ENCODE measurements at regions not wholly inside any gene's neighbourhood (a gene's known extent, or its start where the extent isn't known, plus 50 kb on each side); places are given as distances from the start of the nearest gene placed in this dataset.
"Not testable (repeated sequence)": the region's sequence is repeated elsewhere in the genome, so short reads cannot be mapped to it uniquely, and the experiment has no call there.

DNA sequence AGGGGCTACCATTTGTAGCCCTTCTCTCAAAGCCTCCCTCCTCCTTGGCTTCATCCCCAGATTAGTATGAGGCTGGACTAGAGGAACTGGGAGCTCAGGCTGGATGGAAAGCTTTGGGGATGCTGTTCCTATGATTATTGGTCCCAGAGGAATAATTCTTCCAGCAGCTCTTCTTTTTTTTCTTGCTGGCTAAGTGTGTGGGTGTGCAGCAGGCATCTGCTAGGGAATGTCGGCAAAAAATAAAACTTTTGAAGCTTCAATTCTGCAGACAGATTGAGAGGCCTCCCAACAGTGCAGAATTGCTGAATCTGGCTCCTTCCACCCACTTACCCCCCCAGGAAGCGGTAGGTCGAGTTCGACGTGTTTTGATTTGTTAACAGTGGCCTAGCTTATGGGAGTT is 138.5 kb upstream of the ANKRD28 start:
- intact Hi-C loops (cut with DNase I): no loop called here
- no peak for ATAC-seq (ENCODE audit: low FRiP score)
- Histone ChIP-seq H3K4me3 (ENCODE audit: low read length in 2 of 2) (no peak overlapping the region), H3K4me1 (ENCODE audit: control insufficient read depth in 1 of 2, insufficient read depth in 2 of 2, low read length in 2 of 2) (no peaks in the 10 kb centered on the region), H3K27ac (ENCODE audit: low read depth in 1 of 2, low read length in 2 of 2) (no peak overlapping the region), H3K9me3 (ENCODE audit: control insufficient read depth, low read length) (no peaks in the 10 kb centered on the region), H3K36me3 (ENCODE audit: control insufficient read depth in 1 of 2, insufficient read depth in 2 of 2, low read length in 1 of 2) (no peaks in the 10 kb centered on the region), H3K27me3 (ENCODE audit: control insufficient read depth in 1 of 2, insufficient read depth in 2 of 2, low read length in 1 of 2) (no peaks in the 10 kb centered on the region)
- WGBS, 2 donors: 14 to 21% methylated on average over 5 of the region's 5 CpGs
- DNase-seq: no peak

DNA sequence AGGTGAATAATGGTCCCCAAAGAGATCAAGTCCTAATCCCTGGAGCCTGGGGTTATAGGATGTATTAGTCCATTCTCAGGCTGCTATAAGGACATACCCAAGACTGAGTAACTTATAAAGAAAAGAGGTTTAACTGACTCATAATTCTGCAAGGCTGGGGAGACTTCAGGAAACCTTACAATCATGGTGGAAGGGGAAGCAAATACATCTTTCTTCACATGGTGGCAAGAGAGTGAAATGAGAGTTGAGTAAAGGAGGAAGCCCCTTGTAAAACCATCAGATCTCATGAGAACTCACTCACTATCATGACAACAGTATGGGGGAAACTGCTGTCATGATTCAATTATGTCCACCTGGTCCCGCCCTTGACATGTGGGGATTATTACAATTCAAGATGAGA is 142.9 kb upstream of the ANKRD28 start:
- Histone ChIP-seq H3K4me3 (ENCODE audit: low read length in 2 of 2) (no peak overlapping the region), H3K27ac (ENCODE audit: low read depth in 1 of 2, low read length in 2 of 2) (no peak overlapping the region), H3K9me3 (ENCODE audit: control insufficient read depth, low read length) (no peaks in the 10 kb centered on the region), H3K36me3 (ENCODE audit: control insufficient read depth in 1 of 2, insufficient read depth in 2 of 2, low read length in 1 of 2) (no peaks in the 10 kb centered on the region), H3K27me3 (ENCODE audit: control insufficient read depth in 1 of 2, insufficient read depth in 2 of 2, low read length in 1 of 2) (no peaks in the 10 kb centered on the region), H3K4me1 (ENCODE audit: control insufficient read depth in 1 of 2, insufficient read depth in 2 of 2, low read length in 2 of 2) (no peaks in the 10 kb centered on the region)
- no peak for ATAC-seq (ENCODE audit: low FRiP score)
- intact Hi-C loops (cut with DNase I): no loop called here
- 92 to 100% methylated on average over 1 of the region's 1 CpG for WGBS, 2 donors
- no peak for DNase-seq

DNA sequence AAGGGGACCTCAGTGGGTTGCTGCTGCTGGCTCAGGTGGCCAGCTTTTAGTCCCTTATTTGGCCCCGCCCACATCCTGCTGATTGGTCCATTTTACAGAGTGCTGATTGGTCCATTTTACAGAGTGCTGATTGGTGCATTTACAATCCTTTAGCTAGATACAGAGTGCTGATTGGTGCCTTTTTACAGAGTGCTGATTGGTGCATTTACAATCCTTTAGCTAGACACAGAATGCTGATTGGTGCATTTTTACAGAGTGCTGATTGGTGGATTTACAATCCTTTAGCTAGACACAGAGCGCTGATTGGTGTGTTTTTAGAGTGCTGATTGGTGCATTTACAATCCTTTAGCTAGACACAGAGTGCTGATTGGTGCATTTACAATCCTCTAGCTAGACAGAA is 143.7 kb upstream of the ANKRD28 start:
- H3K9me3 ChIP-seq (ENCODE audit: control insufficient read depth, low read length); ATAC-seq (ENCODE audit: low FRiP score); H3K27me3 ChIP-seq (ENCODE audit: control insufficient read depth in 1 of 2, insufficient read depth in 2 of 2, low read length in 1 of 2); H3K4me3 ChIP-seq (ENCODE audit: low read length in 2 of 2); H3K27ac ChIP-seq (ENCODE audit: low read depth in 1 of 2, low read length in 2 of 2); H3K36me3 ChIP-seq (ENCODE audit: control insufficient read depth in 1 of 2, insufficient read depth in 2 of 2, low read length in 1 of 2); DNase-seq; H3K4me1 ChIP-seq (ENCODE audit: control insufficient read depth in 1 of 2, insufficient read depth in 2 of 2, low read length in 2 of 2); intact Hi-C loops (cut with DNase I): not testable (repeated sequence)
- 69 to 74% methylated on average over 2 of the region's 2 CpGs for WGBS, 2 donors

DNA sequence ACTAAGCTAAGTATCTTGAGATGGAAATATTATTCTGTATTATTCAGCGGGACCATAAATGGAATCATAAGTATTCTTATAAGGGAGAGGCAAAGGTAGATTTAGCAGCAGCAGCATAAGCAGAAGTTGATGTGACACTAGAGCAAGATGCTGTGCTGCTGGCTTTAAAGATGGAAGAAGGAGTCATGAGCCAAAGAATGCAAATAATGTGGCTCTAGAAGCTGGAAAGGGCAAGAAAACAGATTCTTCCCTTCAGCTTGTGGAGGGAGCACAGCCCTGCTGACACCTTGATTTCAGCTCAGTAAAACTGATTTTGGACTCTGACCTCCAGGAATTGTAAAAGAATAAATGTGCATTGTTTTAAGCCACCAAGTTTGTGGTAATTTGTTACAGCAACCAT is 144.2 kb upstream of the ANKRD28 start:
- WGBS, 2 donors: 82 to 89% methylated on average over 1 of the region's 1 CpG
- intact Hi-C loops (cut with DNase I): no loop called here

DNA sequence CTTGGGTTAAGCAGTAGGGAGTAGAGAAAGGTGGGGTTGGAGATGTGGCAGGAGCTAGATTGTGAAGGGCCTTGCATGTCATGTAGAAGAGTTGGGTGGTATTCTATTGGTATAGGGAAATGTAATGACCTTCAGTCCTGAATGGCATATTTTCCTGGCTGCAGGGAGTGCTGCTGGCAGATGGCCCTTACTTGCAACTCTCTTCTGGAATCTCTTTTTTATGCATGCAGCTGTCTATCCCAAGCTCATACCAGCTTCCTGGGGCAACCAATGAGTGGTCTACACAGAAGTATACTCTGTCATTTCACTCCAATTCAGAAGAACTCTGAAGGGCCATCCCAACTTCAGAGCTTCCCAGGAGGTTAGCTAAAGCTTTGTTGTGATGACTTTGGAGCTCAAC is 144.7 kb upstream of the ANKRD28 start:
- ATAC-seq (ENCODE audit: low FRiP score) (no peak), DNase-seq (no peak)
- no peaks in the 10 kb centered on the region for H3K9me3 ChIP-seq (ENCODE audit: control insufficient read depth, low read length)
- H3K36me3 ChIP-seq (ENCODE audit: control insufficient read depth in 1 of 2, insufficient read depth in 2 of 2, low read length in 1 of 2): no peaks in the 10 kb centered on the region
- H3K27ac ChIP-seq (ENCODE audit: low read depth in 1 of 2, low read length in 2 of 2): no peak overlapping the region
- no peaks in the 10 kb centered on the region for H3K4me1 ChIP-seq (ENCODE audit: control insufficient read depth in 1 of 2, insufficient read depth in 2 of 2, low read length in 2 of 2)
- no peaks in the 10 kb centered on the region for H3K27me3 ChIP-seq (ENCODE audit: control insufficient read depth in 1 of 2, insufficient read depth in 2 of 2, low read length in 1 of 2)
- H3K4me3 ChIP-seq (ENCODE audit: low read length in 2 of 2): no peak overlapping the region
- intact Hi-C loops (cut with DNase I): no loop called here

More for the DNA sequence above, 144.2 kb upstream of the ANKRD28 start:
- H3K4me3 ChIP-seq (ENCODE audit: low read length in 2 of 2): no peak overlapping the region
- no peaks in the 10 kb centered on the region for H3K27me3 ChIP-seq (ENCODE audit: control insufficient read depth in 1 of 2, insufficient read depth in 2 of 2, low read length in 1 of 2)
- H3K27ac ChIP-seq (ENCODE audit: low read depth in 1 of 2, low read length in 2 of 2): no peak overlapping the region
- ATAC-seq (ENCODE audit: low FRiP score): no peak
- no peaks in the 10 kb centered on the region for H3K36me3 ChIP-seq (ENCODE audit: control insufficient read depth in 1 of 2, insufficient read depth in 2 of 2, low read length in 1 of 2)
- no peak for DNase-seq
- no peaks in the 10 kb centered on the region for H3K4me1 ChIP-seq (ENCODE audit: control insufficient read depth in 1 of 2, insufficient read depth in 2 of 2, low read length in 2 of 2)
- no peaks in the 10 kb centered on the region for H3K9me3 ChIP-seq (ENCODE audit: control insufficient read depth, low read length)

DNA sequence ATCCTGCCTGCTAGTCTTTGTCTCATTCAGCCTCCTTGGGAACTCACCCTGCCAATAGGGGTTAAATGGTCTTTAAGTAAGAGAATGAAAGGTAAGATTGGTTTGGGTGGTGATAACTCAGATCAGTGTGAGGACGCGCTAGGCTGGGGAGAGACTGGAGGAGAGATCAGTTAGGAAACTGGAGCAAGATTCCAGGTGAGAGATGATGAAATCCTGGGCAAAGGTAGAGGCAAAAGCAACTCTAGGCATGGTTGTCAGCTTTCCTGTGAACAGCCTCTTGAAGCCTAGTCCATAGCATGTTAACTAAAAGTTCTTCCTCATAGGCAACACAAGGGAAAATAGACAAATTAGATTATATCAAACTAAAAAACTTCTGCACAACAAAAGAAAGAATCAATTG is 145.2 kb upstream of the ANKRD28 start:
- intact Hi-C loops (cut with DNase I): no loop called here
- ATAC-seq (ENCODE audit: low FRiP score) (no peak), DNase-seq (no peak)
- no peak overlapping the region for H3K4me3 ChIP-seq (ENCODE audit: low read length in 2 of 2)
- 96 to 100% methylated on average over 2 of the region's 2 CpGs for WGBS, 2 donors
- no peaks in the 10 kb centered on the region for H3K4me1 ChIP-seq (ENCODE audit: control insufficient read depth in 1 of 2, insufficient read depth in 2 of 2, low read length in 2 of 2)
- H3K9me3 ChIP-seq (ENCODE audit: control insufficient read depth, low read length): no peaks in the 10 kb centered on the region
- no peaks in the 10 kb centered on the region for H3K27me3 ChIP-seq (ENCODE audit: control insufficient read depth in 1 of 2, insufficient read depth in 2 of 2, low read length in 1 of 2)
- H3K36me3 ChIP-seq (ENCODE audit: control insufficient read depth in 1 of 2, insufficient read depth in 2 of 2, low read length in 1 of 2): no peaks in the 10 kb centered on the region
- H3K27ac ChIP-seq (ENCODE audit: low read depth in 1 of 2, low read length in 2 of 2): no peak overlapping the region

DNA sequence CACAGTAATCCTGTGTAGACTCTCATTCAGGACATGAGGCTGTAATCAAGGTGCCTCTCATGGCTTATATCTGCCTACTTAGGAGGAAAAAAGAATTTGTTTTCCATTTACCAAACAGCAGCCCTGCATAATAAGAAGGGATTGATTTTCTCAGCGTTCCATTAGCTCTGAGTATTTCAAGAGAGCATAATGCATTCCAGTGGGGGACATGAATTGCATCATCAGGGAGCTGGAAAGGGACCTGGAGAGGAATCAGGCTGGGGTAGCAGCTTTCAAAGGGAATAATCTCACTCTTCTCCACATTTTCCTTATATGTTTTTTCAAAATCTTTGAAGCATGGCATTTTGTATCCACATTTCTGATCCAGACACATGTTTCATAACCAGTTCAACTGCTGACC is 150.6 kb upstream of the ANKRD28 start:
- intact Hi-C loops (cut with DNase I): no loop called here
- Histone ChIP-seq H3K9me3 (ENCODE audit: control insufficient read depth, low read length) (no peaks in the 10 kb centered on the region), H3K27me3 (ENCODE audit: control insufficient read depth in 1 of 2, insufficient read depth in 2 of 2, low read length in 1 of 2) (no peaks in the 10 kb centered on the region), H3K4me3 (ENCODE audit: low read length in 2 of 2) (no peak overlapping the region), H3K27ac (ENCODE audit: low read depth in 1 of 2, low read length in 2 of 2) (no peak overlapping the region), H3K36me3 (ENCODE audit: control insufficient read depth in 1 of 2, insufficient read depth in 2 of 2, low read length in 1 of 2) (no peaks in the 10 kb centered on the region), H3K4me1 (ENCODE audit: control insufficient read depth in 1 of 2, insufficient read depth in 2 of 2, low read length in 2 of 2) (no peaks in the 10 kb centered on the region)
- DNase-seq (no peak), ATAC-seq (ENCODE audit: low FRiP score) (no peak)
- 81 to 85% methylated on average over 1 of the region's 1 CpG for WGBS, 2 donors

DNA sequence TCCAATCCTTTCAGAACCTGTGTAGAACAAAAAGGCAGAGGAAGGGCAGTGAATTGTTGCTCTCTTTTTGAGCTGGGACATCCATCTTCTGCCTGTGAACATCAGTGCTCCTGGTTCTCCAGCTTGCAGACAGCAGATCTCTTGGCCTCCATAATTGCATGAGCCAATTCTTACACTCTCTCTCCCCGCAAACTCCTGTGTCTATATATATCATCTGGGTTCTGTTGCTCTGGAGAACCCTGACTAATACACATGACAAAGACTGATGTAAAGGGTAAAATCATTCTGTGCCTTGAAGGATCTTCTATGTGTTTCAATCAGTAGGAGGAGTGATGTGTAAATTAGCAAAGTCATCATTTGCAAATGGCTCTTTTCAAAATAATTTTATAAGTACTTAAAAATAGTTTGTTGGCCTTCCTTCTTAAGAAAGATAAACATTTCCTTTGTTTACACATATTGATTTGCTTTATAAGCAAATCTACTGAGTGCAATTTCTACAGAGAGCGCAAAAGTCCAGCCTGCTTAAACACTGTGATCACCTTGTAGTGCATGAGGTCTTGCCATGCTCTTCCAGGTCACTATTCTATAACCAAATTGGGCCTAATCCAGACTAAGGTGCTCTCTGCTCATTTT is 154.9 kb upstream of the ANKRD28 start:
- no peak for DNase-seq

DNA sequence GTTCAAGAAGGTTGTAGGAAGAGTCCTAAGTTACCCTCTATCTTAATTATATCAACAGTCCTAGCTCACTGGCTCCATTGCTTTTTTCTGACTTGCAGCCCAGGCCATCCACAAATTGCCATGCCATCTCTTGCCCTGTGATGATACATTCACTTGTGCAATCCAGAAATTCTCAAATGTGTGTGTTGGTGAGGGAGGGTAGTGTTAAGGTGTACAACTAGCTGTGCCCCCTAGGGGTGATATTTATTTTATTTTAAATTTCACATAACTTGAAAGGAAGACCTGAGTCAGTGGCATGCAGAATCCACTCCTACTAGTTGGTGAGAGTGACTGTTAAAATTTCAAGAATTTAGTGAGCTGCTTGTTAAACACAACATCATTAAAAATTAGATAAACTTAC is 156.1 kb upstream of the ANKRD28 start:
- no peak overlapping the region for H3K4me3 ChIP-seq (ENCODE audit: low read length in 2 of 2)
- no peaks in the 10 kb centered on the region for H3K4me1 ChIP-seq (ENCODE audit: control insufficient read depth in 1 of 2, insufficient read depth in 2 of 2, low read length in 2 of 2)
- no peak for DNase-seq
- intact Hi-C loops (cut with DNase I): no loop called here
- H3K27me3 ChIP-seq (ENCODE audit: control insufficient read depth in 1 of 2, insufficient read depth in 2 of 2, low read length in 1 of 2): no peaks in the 10 kb centered on the region
- H3K9me3 ChIP-seq (ENCODE audit: control insufficient read depth, low read length): peaks cover 2% of the 10 kb centered on the region
- no peak for ATAC-seq (ENCODE audit: low FRiP score)
- no peak overlapping the region for H3K27ac ChIP-seq (ENCODE audit: low read depth in 1 of 2, low read length in 2 of 2)
- H3K36me3 ChIP-seq (ENCODE audit: control insufficient read depth in 1 of 2, insufficient read depth in 2 of 2, low read length in 1 of 2): no peaks in the 10 kb centered on the region

More for the DNA sequence above, 154.9 kb upstream of the ANKRD28 start:
- intact Hi-C loops (cut with DNase I): no loop called here
- H3K9me3 ChIP-seq (ENCODE audit: control insufficient read depth, low read length): peaks cover 2% of the 10 kb centered on the region
- no peaks in the 10 kb centered on the region for H3K36me3 ChIP-seq (ENCODE audit: control insufficient read depth in 1 of 2, insufficient read depth in 2 of 2, low read length in 1 of 2)
- no peak for ATAC-seq (ENCODE audit: low FRiP score)
- no peaks in the 10 kb centered on the region for H3K27me3 ChIP-seq (ENCODE audit: control insufficient read depth in 1 of 2, insufficient read depth in 2 of 2, low read length in 1 of 2)
- no peak overlapping the region for H3K4me3 ChIP-seq (ENCODE audit: low read length in 2 of 2)
- H3K27ac ChIP-seq (ENCODE audit: low read depth in 1 of 2, low read length in 2 of 2): no peak overlapping the region
- WGBS, 2 donors: 82 to 87% methylated on average over 2 of the region's 2 CpGs
- H3K4me1 ChIP-seq (ENCODE audit: control insufficient read depth in 1 of 2, insufficient read depth in 2 of 2, low read length in 2 of 2): no peaks in the 10 kb centered on the region
